ENCODE measurements at regions not wholly inside any gene's neighbourhood (a gene's known extent, or its start where the extent isn't known, plus 50 kb on each side); places are given as distances from the start of the nearest gene placed in this dataset.
"Not testable (repeated sequence)": the region's sequence is repeated elsewhere in the genome, so short reads cannot be mapped to it uniquely, and the experiment has no call there.

DNA sequence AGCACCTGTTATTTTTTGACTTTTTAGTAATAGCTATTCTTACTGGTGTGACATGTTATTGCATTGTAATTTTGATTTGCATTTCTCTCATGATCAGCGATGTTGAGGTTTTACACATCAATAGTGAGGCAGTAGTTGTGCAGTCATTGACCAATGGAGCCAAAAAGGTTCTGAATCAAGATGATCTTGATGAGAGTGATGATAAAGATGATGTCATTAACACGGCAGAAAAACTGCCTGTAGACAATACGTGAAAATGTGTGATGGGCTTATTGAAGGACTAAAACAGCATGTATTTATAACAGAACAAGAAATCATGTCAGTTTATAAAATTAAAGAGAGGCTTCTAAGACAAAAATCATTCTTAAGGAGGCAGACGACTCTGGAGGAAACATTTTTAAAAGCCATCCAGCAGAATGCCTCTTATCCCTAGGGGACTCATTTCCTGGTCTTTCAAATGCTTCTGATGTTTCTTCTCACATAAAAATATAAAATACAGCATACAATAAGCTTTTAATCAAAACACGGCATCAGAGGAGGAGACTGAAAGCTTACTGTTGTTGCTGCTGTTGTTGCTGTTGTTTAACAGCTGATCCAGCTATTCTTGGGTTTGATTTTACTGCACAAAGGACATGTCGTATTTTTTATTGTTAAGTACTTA lies 400.3 kb downstream of the LTN1 start:
- no peak for DNase-seq (ENCODE audit: low read depth in 3 of 3)

DNA sequence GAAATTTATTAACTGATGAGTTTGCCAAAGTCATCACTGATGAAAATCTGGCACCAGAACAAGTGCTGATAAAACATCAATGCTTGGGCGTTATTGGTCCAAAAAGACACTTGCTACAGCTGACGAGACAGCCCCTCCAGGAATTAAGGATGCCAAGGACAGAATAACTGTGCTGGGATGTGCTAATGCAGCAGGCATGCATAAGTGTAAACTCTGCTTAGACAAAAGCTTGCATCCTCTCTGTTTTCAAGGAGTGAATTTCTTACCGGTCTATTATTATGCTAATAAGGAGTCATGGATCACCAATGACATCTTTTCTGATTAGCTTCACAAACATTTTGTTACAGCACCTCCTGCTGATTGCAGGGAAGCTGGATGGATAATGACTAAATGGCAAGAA lies 402.0 kb downstream of the LTN1 start:
- no peak for DNase-seq (ENCODE audit: low read depth in 3 of 3)

DNA sequence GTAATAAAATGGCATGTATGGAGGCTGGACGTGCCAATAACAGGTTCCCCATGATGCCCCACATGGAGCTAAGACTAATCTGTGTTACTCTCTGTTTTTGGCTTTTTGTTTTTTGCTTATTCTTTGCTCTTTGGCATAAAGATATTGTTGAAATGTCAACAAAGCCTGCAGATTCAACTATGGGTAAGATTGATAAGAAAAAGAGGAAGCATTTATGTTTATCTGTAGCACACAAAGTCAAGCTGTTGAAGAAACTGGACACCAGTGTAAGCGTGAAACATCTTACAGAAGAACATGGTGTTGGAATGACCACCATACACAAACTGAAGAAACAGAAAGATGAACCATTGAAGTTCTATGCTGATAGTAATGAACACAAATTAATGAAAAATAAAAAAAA lies 402.7 kb downstream of the LTN1 start:
- DNase-seq (ENCODE audit: low read depth in 3 of 3): no peak

GRCh38 chr21:28588997-28589396 lies 403.7 kb downstream of the LTN1 start:
- DNase-seq (ENCODE audit: low read depth in 3 of 3): no peak

- no peak for DNase-seq (ENCODE audit: low read depth in 3 of 3)
Measured at GRCh38 chr21:28587748-28588147, 404.9 kb downstream of the LTN1 start.

- no peak for DNase-seq (ENCODE audit: low read depth in 3 of 3)
Measured at GRCh38 chr21:28581976-28582375, 410.7 kb downstream of the LTN1 start.

DNA sequence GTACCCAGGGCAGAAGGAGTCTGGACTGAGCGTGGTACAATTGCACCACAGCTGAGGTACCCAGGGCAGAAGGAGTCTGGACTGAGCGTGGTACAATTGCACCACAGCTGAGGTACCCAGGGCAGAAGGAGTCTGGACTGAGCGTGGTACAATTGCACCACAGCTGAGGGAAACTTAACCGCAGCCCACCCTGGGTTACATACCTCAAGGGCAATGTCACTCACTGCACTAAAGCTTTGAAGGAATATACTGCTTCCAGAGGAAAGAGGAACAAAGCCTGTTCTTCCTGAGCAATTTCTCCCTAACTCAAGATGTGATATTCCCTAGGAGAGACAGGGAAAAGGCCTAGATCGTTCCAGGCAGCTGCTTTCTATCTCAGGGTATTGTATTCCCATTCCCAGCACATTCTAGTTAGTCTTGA lies 411.4 kb downstream of the LTN1 start:
- not testable (repeated sequence) for DNase-seq (ENCODE audit: low read depth in 3 of 3)

DNA sequence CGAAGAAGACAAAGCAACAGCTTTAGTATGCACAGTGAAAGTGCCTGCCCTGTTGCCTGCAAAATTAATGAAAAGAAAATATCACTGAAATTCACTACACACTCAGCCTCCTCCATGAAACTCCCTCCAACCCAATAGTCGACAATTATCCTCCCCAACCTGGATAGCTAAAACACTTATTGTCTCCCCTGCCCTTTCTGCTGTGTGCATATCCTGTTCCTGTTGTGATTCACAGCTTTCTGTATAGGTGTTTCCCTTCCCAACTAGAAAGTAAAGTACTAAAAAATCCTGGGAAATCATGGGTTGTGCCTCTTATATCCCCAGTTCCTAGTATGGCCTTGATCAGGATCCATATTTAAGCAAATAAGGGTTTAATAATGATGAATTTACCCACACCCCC lies 412.1 kb downstream of the LTN1 start:
- no peak for DNase-seq (ENCODE audit: low read depth in 3 of 3)

DNA sequence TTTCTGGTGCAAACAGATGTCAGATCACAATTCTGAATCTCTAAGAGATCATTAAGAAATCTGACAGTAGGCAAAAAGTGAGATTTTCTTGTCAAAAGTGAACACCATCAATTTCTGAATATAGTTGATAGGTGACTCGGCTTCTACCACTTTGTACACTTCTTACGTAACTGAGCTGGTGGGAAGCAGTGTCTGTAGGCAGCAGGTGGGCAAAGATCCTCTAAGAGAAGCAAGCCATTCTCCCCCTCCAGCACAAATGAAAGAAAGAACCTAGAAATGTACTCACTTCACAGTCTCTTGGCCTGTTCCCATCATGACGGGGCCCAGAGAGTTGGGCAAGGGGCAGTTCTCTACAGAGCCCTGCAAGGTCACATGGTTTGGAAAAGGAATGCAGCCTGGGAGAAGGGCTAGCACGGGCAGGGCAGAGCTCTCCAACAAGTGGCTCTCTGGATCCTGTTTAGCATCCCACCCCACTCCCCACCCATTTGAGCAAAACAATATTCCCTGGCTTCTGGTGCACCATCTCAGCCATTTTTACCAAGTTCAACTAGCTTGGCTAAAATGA lies 412.6 kb downstream of the LTN1 start:
- no peak for DNase-seq (ENCODE audit: low read depth in 3 of 3)

- no peak for DNase-seq (ENCODE audit: low read depth in 3 of 3)
Measured at GRCh38 chr21:28568692-28569091, 424.0 kb downstream of the LTN1 start.

DNA sequence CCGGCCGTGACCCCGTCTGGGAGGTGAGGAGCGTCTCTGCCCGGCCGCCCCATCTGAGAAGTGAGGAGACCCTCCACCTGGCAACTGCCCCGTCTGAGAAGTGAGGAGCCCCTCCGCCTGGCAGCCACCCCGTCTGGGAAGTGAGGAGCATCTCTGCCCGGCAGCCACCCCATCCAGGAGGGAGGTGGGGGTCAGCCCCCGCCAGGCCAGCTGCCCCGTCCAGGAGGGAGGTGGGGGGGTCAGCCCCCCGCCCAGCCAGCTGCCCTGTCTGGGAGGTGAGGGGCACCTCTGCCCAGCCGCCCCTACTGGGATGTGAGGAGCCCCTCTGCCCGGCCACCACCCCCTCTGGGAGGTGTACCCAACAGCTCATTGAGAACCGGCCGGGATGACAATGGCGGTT lies 428.7 kb downstream of the LTN1 start:
- DNase-seq (ENCODE audit: low read depth in 3 of 3): not testable (repeated sequence)

DNA sequence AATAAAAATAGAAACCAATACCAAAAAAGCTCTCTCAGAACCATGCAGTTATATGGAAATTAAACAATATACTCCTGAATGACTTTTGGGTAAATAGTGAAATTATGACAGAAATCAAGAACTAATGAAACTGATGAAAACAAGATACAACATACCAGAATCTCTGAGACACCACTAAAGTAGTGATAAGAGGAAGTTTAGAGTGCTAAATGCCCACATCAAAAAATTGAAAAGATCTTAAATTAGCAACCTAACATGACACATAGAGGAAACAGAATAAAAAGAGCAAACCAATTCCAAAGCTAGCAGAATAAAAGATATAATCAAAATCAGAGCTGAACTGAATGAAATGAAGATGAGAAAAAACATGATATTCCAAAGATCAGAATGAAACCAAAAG lies 430.9 kb downstream of the LTN1 start:
- DNase-seq (ENCODE audit: low read depth in 3 of 3): no peak

GRCh38 chr21:28554660-28555475 lies 437.8 kb downstream of the LTN1 start:
- DNase-seq (ENCODE audit: low read depth in 3 of 3): no peak

DNA sequence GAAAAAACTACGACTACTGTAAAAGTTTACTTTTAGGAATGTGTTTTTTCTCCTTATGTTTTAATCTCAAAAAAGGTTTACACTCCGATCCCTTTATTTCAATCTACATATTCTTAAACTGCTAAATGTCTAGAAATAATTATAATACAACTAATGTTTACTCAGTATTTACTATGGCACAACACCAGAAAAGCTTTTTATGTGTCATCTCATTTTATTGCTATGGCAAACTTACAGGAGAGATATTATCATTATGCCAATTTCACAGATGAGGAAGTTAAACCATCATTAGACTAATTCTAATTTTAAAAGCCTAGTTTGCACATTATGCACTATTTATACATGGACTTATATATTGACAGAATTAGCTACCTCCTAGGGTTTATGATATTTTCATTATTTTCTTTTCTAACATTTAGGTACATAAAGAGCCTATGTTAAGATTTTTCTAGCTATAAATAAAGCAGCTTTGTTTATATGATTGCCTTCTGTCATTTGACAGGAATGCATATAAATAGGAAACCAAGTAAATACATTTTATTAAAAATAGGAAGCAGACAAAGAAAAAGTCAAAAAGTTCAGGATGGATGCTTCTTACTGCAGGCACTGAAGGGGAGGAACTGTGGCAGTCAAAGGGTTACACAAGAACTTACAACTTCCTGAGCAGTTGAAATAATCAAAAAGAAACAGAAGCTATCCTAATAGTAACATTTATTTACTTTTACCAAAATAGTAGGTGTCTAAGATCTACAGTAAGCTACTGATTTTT lies 442.4 kb downstream of the LTN1 start:
- no peak for DNase-seq (ENCODE audit: low read depth in 3 of 3)

- DNase-seq (ENCODE audit: low read depth in 3 of 3): no peak
Measured at GRCh38 chr21:28548291-28548690, 444.4 kb downstream of the LTN1 start.

- DNase-seq (ENCODE audit: low read depth in 3 of 3): no peak
Measured at GRCh38 chr21:28547766-28548165, 444.9 kb downstream of the LTN1 start.

- no peak for DNase-seq (ENCODE audit: low read depth in 3 of 3)
Measured at GRCh38 chr21:28543975-28544374, 448.7 kb downstream of the LTN1 start.

- DNase-seq (ENCODE audit: low read depth in 3 of 3): no peak
Measured at GRCh38 chr21:28541371-28542112, 451.1 kb downstream of the LTN1 start.

- DNase-seq (ENCODE audit: low read depth in 3 of 3): no peak
Measured at GRCh38 chr21:28540514-28540913, 452.2 kb downstream of the LTN1 start.

DNA sequence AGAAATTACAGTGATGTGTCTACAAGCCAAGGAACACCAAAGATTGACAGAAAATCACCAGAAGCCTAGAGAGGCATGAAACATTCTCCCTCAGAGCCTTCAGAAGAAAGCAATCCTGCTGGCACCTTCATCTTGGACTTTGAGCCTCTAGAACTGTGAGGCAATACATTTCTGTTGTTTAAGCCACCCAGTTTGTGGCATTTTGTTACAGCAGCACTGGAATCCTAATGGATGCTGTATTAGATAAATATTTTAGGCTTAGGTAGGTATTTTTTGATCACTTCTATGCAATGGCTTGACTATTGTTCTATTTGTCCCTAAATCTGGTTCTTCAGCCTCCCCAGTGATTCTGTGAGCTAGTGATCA lies 453.1 kb downstream of the LTN1 start:
- DNase-seq (ENCODE audit: low read depth in 3 of 3): no peak

DNA sequence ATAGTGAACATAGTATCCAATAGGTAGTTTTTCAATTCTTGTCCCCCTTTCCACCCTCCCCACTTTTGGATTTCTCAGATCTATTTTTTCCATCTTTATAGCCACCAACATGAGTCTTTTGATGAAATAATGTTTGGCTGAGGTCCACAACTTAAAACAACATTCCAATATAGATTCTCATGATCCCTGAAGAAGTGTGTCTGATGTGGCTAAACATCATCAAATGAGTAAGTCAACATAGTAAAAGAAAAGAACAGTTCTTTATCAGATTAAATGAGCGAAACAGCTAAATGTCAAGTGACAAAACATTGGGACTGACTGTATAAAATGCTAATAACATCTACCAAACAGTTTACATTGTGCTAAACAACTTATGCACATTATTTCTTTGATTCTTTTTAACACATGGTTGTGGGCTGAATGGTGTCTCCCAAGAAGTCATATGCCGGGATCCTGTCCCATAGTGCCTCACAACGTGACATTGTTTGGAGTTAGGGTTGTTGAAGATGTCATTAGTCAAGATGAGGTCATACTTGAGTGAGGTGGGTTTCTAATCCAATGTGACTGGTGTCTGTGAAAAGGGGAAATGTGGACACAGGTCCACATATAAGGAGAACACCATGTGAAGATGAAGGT lies 453.6 kb downstream of the LTN1 start:
- DNase-seq (ENCODE audit: low read depth in 3 of 3): no peak
